GM19452 (cell line): ENCODE measurements at regions not wholly inside any gene's neighbourhood (a gene's known extent, or its start where the extent isn't known, plus 50 kb on each side); places are given as distances from the start of the nearest gene placed in this dataset.

ENCODE experiments used
- ATAC-seq: cut with Tn5 transposase; IDR thresholded peaks from one replicate; pipeline ENCODE4 v1.9.1; 2021; ENCODE audit not compliant: unreplicated experiment

- ATAC-seq, result no peak
Observed at GRCh38 chr9:2560180-2560579, 61.4 kb upstream of the VLDLR start.

- ATAC-seq, result no peak
Observed at GRCh38 chr9:2565676-2566340, 55.8 kb upstream of the VLDLR start.

GRCh38 chr9:2567922-2568321, 53.7 kb upstream of the VLDLR start:
- no peak for ATAC-seq

- ATAC-seq, result no peak
Observed at GRCh38 chr9:2568689-2569088, 52.9 kb upstream of the VLDLR start.

- ATAC-seq, result peak; percentile 76
Observed at GRCh38 chr9:2570615-2571479, 50.7 kb upstream of the VLDLR start.
